ENCODE measurements at regions not wholly inside any gene's neighbourhood (a gene's known extent, or its start where the extent isn't known, plus 50 kb on each side); places are given as distances from the start of the nearest gene placed in this dataset.

DNA sequence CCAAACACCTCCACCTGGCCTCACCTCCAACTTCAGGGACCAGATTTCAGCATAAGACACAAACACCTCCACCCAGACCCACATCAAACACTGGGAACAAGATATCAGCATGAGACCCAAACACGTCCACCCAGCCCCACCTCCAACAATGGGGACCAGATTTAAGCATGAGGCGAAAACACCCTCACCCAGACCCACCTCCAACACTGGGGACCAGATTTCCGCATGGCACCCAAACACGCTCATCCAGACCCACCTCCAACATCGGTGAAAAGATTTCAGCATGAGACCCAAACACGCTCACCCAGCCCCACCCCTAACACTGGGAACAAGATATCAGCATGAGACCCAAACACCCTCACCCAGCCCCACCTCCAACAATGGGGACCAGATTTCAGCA, 210.0 kb downstream of the ASMT start:
- no peak for TF ChIP-seq EZH2 (IDR thresholded peaks at IDR 0.05; ENCODE audit: borderline replicate concordance, insufficient read depth, low read depth, low read length, poor library complexity, severe bottlenecking)
- TF ChIP-seq, protein P1, sequence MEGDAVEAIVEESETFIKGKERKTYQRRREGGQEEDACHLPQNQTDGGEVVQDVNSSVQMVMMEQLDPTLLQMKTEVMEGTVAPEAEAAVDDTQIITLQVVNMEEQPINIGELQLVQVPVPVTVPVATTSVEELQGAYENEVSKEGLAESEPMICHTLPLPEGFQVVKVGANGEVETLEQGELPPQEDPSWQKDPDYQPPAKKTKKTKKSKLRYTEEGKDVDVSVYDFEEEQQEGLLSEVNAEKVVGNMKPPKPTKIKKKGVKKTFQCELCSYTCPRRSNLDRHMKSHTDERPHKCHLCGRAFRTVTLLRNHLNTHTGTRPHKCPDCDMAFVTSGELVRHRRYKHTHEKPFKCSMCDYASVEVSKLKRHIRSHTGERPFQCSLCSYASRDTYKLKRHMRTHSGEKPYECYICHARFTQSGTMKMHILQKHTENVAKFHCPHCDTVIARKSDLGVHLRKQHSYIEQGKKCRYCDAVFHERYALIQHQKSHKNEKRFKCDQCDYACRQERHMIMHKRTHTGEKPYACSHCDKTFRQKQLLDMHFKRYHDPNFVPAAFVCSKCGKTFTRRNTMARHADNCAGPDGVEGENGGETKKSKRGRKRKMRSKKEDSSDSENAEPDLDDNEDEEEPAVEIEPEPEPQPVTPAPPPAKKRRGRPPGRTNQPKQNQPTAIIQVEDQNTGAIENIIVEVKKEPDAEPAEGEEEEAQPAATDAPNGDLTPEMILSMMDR (IDR thresholded peaks at IDR 0.05), result no peak
